Smooth muscle cell (in vitro differentiated cells): ENCODE measurements at regions not wholly inside any gene's neighbourhood (a gene's known extent, or its start where the extent isn't known, plus 50 kb on each side); places are given as distances from the start of the nearest gene placed in this dataset.

ENCODE experiments used
- DNase-seq: peaks from one replicate; lab custom pipeline; 2025; ENCODE audit not compliant: unreplicated experiment; lab: John Stamatoyannopoulos, UW
- H2AFZ ChIP-seq: fragments of 200-600 bp; sonication (generic); 2 replicates; pipeline ENCODE4 v1.6.0; 2016; ENCODE audit warnings: antibody characterized with exemption, low read depth, mild to moderate bottlenecking
- H3F3A ChIP-seq: fragments of 200-600 bp; sonication (generic); 2 replicates; pipeline ENCODE4 v1.6.0; 2017; ENCODE audit warnings: antibody characterized with exemption, low read depth
- H3K27ac ChIP-seq: fragments of 200-600 bp; sonication (generic); 2 replicates; pipeline ENCODE4 v1.5.1; 2016; ENCODE audit warnings: low read depth, mild to moderate bottlenecking
- H3K27me3 ChIP-seq: fragments of 200-600 bp; sonication (generic); 2 replicates; pipeline ENCODE4 v1.6.1; 2016; ENCODE audit warnings: low read depth, mild to moderate bottlenecking
- H3K36me3 ChIP-seq: fragments of 200-600 bp; sonication (generic); 2 replicates; pipeline ENCODE4 v1.5.1; 2016; ENCODE audit warnings: low read depth
- H3K4me1 ChIP-seq: fragments of 200-600 bp; sonication (generic); 2 replicates; pipeline ENCODE4 v1.5.1; 2016; ENCODE audit warnings: low read depth
- H3K4me2 ChIP-seq: fragments of 200-600 bp; sonication (generic); 2 replicates; pipeline ENCODE4 v1.6.0; 2016; ENCODE audit warnings: mild to moderate bottlenecking
- H3K4me3 ChIP-seq: fragments of 200-600 bp; sonication (generic); 2 replicates; pipeline ENCODE4 v1.5.1; 2016; ENCODE audit warnings: mild to moderate bottlenecking
- H3K79me2 ChIP-seq: fragments of 200-600 bp; sonication (generic); 2 replicates; pipeline ENCODE4 v1.6.0; 2016; ENCODE audit warnings: low read depth, mild to moderate bottlenecking
- H3K9ac ChIP-seq: fragments of 200-600 bp; sonication (generic); 2 replicates; pipeline ENCODE4 v1.6.0; 2016; ENCODE audit warnings: low read depth
- H3K9me3 ChIP-seq: fragments of 200-600 bp; sonication (generic); replicated peaks from 2 replicates; pipeline ENCODE4 v1.5.1; 2016; ENCODE audit warnings: low read depth
- H4K20me1 ChIP-seq: fragments of 200-600 bp; sonication (generic); 2 replicates; pipeline ENCODE4 v1.6.0; 2016; ENCODE audit warnings: low read depth
- WGBS: methylation state at CpG from one replicate; pipeline ENCODE4 v1.1.7; 2016; ENCODE audit warnings: low lambda C conversion rate; 5-methylcytosine and 5-hydroxymethylcytosine counted together
- TF ChIP-seq, protein P1 (sequence below): fragments of 200-600 bp; sonication (generic); IDR thresholded peaks from 2 replicates; pipeline ENCODE4 v1.5.1; 2017; ENCODE audit warnings: borderline replicate concordance, mild to moderate bottlenecking, antibody characterized with exemption; ENCODE audit not compliant: insufficient read depth, poor library complexity, severe bottlenecking

DNA sequence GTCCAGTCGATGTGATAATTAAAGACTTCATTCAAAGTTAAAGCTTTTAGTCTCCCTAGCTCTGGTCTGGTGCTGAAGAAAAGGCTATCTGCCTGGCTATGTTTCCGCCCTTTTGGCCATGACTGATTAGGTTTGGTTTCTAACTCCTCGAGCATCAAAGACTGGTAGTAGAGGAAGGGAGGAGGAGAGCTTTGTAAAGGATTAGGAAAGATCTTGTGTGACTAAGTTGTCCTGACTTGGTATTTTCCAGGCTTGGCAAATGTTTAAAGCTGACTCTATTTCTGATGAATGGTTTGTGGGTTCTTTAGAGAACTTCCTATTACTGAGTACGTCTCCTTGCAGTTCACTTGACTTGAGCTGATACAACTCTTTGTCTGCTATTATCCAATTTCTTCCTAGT lies 312.9 kb downstream of the GJA1 start:
- no peak for DNase-seq
- Histone ChIP-seq H3K9me3 (no peaks in the 10 kb centered on the region), H3K4me3 (no peak overlapping the region), H3K36me3 (no peaks in the 10 kb centered on the region), H3K9ac (no peak overlapping the region), H3K4me1 (peaks cover 11% of the 10 kb centered on the region), H4K20me1 (no peaks in the 10 kb centered on the region), H3K27ac (peak overlapping the region; percentile 77), H3K79me2 (no peaks in the 10 kb centered on the region), H3K27me3 (no peaks in the 10 kb centered on the region), H3K4me2 (peak overlapping the region; percentile 78), H3F3A (no peaks in the 10 kb centered on the region), H2AFZ (no peak overlapping the region)
- TF ChIP-seq, protein P1, sequence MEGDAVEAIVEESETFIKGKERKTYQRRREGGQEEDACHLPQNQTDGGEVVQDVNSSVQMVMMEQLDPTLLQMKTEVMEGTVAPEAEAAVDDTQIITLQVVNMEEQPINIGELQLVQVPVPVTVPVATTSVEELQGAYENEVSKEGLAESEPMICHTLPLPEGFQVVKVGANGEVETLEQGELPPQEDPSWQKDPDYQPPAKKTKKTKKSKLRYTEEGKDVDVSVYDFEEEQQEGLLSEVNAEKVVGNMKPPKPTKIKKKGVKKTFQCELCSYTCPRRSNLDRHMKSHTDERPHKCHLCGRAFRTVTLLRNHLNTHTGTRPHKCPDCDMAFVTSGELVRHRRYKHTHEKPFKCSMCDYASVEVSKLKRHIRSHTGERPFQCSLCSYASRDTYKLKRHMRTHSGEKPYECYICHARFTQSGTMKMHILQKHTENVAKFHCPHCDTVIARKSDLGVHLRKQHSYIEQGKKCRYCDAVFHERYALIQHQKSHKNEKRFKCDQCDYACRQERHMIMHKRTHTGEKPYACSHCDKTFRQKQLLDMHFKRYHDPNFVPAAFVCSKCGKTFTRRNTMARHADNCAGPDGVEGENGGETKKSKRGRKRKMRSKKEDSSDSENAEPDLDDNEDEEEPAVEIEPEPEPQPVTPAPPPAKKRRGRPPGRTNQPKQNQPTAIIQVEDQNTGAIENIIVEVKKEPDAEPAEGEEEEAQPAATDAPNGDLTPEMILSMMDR: no peak
- WGBS: 9% methylated on average over 4 of the region's 4 CpGs

DNA sequence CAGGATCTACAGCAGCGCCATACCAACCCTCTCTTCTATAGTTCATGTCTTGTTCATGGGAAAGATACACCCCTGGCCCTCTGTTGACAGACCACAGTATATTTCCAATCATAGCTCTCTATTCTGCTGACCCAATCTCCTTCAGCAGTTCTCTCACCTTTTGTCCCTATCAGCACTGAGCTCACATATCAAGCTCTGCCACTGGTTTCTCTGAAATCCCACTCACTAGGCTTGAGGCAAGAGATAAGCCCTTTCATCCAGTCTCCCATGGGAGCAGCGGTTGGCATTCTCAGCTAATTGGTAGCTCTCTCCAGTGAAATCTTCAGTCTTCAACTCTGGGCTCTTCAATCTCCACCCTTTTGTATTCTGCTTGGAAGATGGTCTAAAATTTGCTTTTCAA lies 313.4 kb downstream of the GJA1 start:
- no peak overlapping the region for H3K4me3 ChIP-seq
- DNase-seq: no peak
- no peaks in the 10 kb centered on the region for H4K20me1 ChIP-seq
- H3K9me3 ChIP-seq: no peaks in the 10 kb centered on the region
- peak overlapping the region; percentile 78 for H3K4me2 ChIP-seq
- H3K27ac ChIP-seq: peak overlapping the region; percentile 77
- H3K36me3 ChIP-seq: no peaks in the 10 kb centered on the region
- no peaks in the 10 kb centered on the region for H3F3A ChIP-seq
- WGBS: 50% methylated on average over 2 of the region's 2 CpGs
- H3K9ac ChIP-seq: peak overlapping the region; percentile 20
- no peaks in the 10 kb centered on the region for H3K27me3 ChIP-seq
- H3K79me2 ChIP-seq: no peaks in the 10 kb centered on the region
- H2AFZ ChIP-seq: no peak overlapping the region
- peaks cover 11% of the 10 kb centered on the region for H3K4me1 ChIP-seq
- TF ChIP-seq, protein P1: no peak

DNA sequence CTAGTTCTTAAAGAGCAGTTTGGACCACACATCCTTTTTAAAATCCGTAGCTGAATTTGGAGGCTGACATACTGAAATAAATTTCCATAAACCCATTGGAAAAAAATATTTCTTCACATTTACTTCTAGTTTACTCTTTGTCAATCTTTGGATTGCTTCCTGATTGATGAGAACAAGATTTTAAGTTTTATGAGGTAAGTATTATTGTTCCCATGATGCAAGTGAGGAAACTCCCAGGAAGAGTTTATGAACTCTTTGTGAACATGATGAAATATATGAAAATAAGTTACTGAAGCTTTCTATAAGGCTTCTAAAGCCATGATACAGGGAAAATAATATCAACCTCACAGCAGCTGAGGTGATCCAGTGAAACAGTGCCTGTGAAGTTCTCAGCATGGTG lies 320.0 kb downstream of the GJA1 start:
- Histone ChIP-seq H3K27ac (no peak overlapping the region), H3K4me2 (no peak overlapping the region), H3K4me1 (no peaks in the 10 kb centered on the region), H3K27me3 (no peaks in the 10 kb centered on the region), H3K9me3 (no peaks in the 10 kb centered on the region), H3K36me3 (no peaks in the 10 kb centered on the region), H4K20me1 (no peaks in the 10 kb centered on the region), H3K9ac (no peak overlapping the region), H3K79me2 (no peaks in the 10 kb centered on the region), H2AFZ (no peak overlapping the region), H3F3A (no peaks in the 10 kb centered on the region), H3K4me3 (no peak overlapping the region)
- TF ChIP-seq, protein P1: no peak
- DNase-seq: no peak
- 97% methylated on average over 1 of the region's 1 CpG for WGBS

DNA sequence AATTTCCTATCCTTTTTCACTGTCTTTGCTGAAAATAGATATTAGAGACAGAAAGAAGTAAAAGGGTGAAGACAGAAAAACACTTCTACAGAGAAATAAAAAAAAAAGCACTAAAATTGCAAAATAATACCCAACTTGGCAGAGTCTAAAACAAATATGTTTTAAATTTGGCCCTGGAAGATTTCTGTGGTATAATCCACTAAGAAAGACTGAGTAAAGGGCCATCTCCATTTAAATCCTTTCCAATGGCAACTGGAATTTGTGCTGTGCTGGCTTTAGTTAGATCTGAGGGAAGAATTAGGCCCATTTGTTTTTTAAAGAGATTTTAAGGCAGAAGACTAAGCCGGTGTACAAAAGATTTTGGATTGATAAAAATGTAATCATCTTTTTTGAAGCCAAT lies 321.2 kb downstream of the GJA1 start:
- Histone ChIP-seq H3K9me3 (no peaks in the 10 kb centered on the region), H3K79me2 (no peaks in the 10 kb centered on the region), H3F3A (no peaks in the 10 kb centered on the region), H3K36me3 (no peaks in the 10 kb centered on the region), H3K27me3 (no peaks in the 10 kb centered on the region), H3K9ac (no peak overlapping the region), H3K4me3 (no peak overlapping the region), H4K20me1 (no peaks in the 10 kb centered on the region), H3K27ac (no peak overlapping the region), H2AFZ (peak overlapping the region; percentile 26), H3K4me2 (no peak overlapping the region), H3K4me1 (no peaks in the 10 kb centered on the region)
- DNase-seq: no peak
- 88% methylated on average over 1 of the region's 1 CpG for WGBS
- TF ChIP-seq, protein P1: no peak
